ENCODE measurements at regions not wholly inside any gene's neighbourhood (a gene's known extent, or its start where the extent isn't known, plus 50 kb on each side); places are given as distances from the start of the nearest gene placed in this dataset.

GRCh38 chr6:56835612-56836011 lies 119.3 kb upstream of the BEND6 start:
- intact Hi-C loops (cut with micrococcal nuclease; ENCODE audit: unreplicated experiment) = no loop called here
- DNase-seq (ENCODE audit: low spot score) = no peak
- Histone ChIP-seq H3K4me1 (ENCODE audit: insufficient read depth, low read length, poor library complexity, severe bottlenecking) (no peaks in the 10 kb centered on the region), H3K4me3 (ENCODE audit: low read depth, low read length, poor library complexity, severe bottlenecking) (no peak overlapping the region), H3K9me2 (ENCODE audit: insufficient read depth, low read length) (no peaks in the 10 kb centered on the region), H3K9me3 (ENCODE audit: low read length) (no peaks in the 10 kb centered on the region), H3K4me2 (ENCODE audit: low read length) (no peak overlapping the region), H4K20me1 (ENCODE audit: insufficient read depth, low read length) (no peaks in the 10 kb centered on the region), H3K79me2 (ENCODE audit: insufficient read depth, low read depth, low read length) (no peaks in the 10 kb centered on the region), H3K36me3 (ENCODE audit: insufficient read depth, low read length) (no peaks in the 10 kb centered on the region), H2AFZ (ENCODE audit: low read length) (no peak overlapping the region), H3K27ac (ENCODE audit: low read depth, low read length, poor library complexity, severe bottlenecking) (no peak overlapping the region)
- TF ChIP-seq EZH2phosphoT487 (IDR thresholded peaks at IDR 0.05; ENCODE audit: borderline replicate concordance, low read depth, low read length) = no peak
- TF ChIP-seq CTCF (conservative IDR thresholded peaks at IDR 0.05; ENCODE audit: low read length) = no peak
- CTCF ChIA-PET (ENCODE audit: unreplicated experiment) = no interaction called here
- no TSS peak for BruUV-seq (replicated peaks)
- POLR2A ChIA-PET = no interaction called here

GRCh38 chr6:56833873-56834272 lies 121.0 kb upstream of the BEND6 start:
- H3K9me2 ChIP-seq (ENCODE audit: insufficient read depth, low read length) = no peaks in the 10 kb centered on the region
- no peak for TF ChIP-seq EZH2phosphoT487 (IDR thresholded peaks at IDR 0.05; ENCODE audit: borderline replicate concordance, low read depth, low read length)
- no peak for TF ChIP-seq CTCF (conservative IDR thresholded peaks at IDR 0.05; ENCODE audit: low read length)
- H3K79me2 ChIP-seq (ENCODE audit: insufficient read depth, low read depth, low read length) = no peaks in the 10 kb centered on the region
- no peak overlapping the region for H3K4me3 ChIP-seq (ENCODE audit: low read depth, low read length, poor library complexity, severe bottlenecking)
- H3K4me2 ChIP-seq (ENCODE audit: low read length) = no peak overlapping the region
- intact Hi-C loops (cut with micrococcal nuclease; ENCODE audit: unreplicated experiment) = no loop called here
- BruUV-seq (replicated peaks) = no TSS peak
- CTCF ChIA-PET (ENCODE audit: unreplicated experiment) = no interaction called here
- no peaks in the 10 kb centered on the region for H3K4me1 ChIP-seq (ENCODE audit: insufficient read depth, low read length, poor library complexity, severe bottlenecking)
- POLR2A ChIA-PET = interaction anchor here (1.0 to 1.4 kb wide), 2 partner anchors 13 to 350 kb away, joined by 3 to 4 read pairs; no protein-coding TSS in a partner anchor
- no peak overlapping the region for H2AFZ ChIP-seq (ENCODE audit: low read length)
- H3K9me3 ChIP-seq (ENCODE audit: low read length) = no peaks in the 10 kb centered on the region
- no peaks in the 10 kb centered on the region for H3K36me3 ChIP-seq (ENCODE audit: insufficient read depth, low read length)
- no peak for DNase-seq (ENCODE audit: low spot score)
- no peaks in the 10 kb centered on the region for H4K20me1 ChIP-seq (ENCODE audit: insufficient read depth, low read length)
- no peak overlapping the region for H3K27ac ChIP-seq (ENCODE audit: low read depth, low read length, poor library complexity, severe bottlenecking)

GRCh38 chr6:56833127-56833791 lies 121.6 kb upstream of the BEND6 start:
- Histone ChIP-seq H3K4me3 (ENCODE audit: low read depth, low read length, poor library complexity, severe bottlenecking) (no peak overlapping the region), H3K9me3 (ENCODE audit: low read length) (no peaks in the 10 kb centered on the region), H4K20me1 (ENCODE audit: insufficient read depth, low read length) (no peaks in the 10 kb centered on the region), H3K79me2 (ENCODE audit: insufficient read depth, low read depth, low read length) (no peaks in the 10 kb centered on the region), H3K4me2 (ENCODE audit: low read length) (no peak overlapping the region), H3K27ac (ENCODE audit: low read depth, low read length, poor library complexity, severe bottlenecking) (no peak overlapping the region), H3K9me2 (ENCODE audit: insufficient read depth, low read length) (no peaks in the 10 kb centered on the region), H2AFZ (ENCODE audit: low read length) (no peak overlapping the region), H3K36me3 (ENCODE audit: insufficient read depth, low read length) (no peaks in the 10 kb centered on the region), H3K4me1 (ENCODE audit: insufficient read depth, low read length, poor library complexity, severe bottlenecking) (no peaks in the 10 kb centered on the region)
- no TSS peak for BruUV-seq (replicated peaks)
- DNase-seq (ENCODE audit: low spot score) = no peak
- ChIA-PET POLR2A (interaction anchor here (1.0 to 1.4 kb wide), 2 partner anchors 12 to 350 kb away, joined by 3 to 4 read pairs; no protein-coding TSS in a partner anchor), CTCF (ENCODE audit: unreplicated experiment) (no interaction called here)
- intact Hi-C loops (cut with micrococcal nuclease; ENCODE audit: unreplicated experiment) = no loop called here
- no peak for TF ChIP-seq EZH2phosphoT487 (IDR thresholded peaks at IDR 0.05; ENCODE audit: borderline replicate concordance, low read depth, low read length)
- no peak for TF ChIP-seq CTCF (conservative IDR thresholded peaks at IDR 0.05; ENCODE audit: low read length)

All from OCI-LY7 (cell line).